ENCODE measurements at regions not wholly inside any gene's neighbourhood (a gene's known extent, or its start where the extent isn't known, plus 50 kb on each side); places are given as distances from the start of the nearest gene placed in this dataset.
"Not testable (repeated sequence)": the region's sequence is repeated elsewhere in the genome, so short reads cannot be mapped to it uniquely, and the experiment has no call there.

DNA sequence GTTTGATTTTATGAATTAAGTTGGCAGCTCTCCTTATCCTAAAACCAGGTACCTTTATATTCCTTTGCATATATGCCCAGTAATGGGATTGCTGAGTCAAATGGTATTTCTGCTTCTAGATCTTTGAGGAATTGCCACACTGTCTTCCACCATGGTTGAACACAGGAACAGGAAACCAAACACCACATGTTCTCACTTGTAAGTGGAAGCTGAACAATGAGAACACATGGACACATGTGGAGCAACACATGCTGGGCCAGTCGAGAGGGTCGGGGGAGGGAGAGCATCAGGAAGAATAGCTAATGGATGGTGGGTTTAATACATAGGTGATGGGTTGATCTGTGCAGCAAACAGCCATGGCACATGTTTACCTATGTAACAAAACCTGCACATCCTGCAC, 214.6 kb downstream of the BLID start:
- H3K4me2 ChIP-seq; H3K36me3 ChIP-seq (replicated peaks in 1 of 2; ENCODE audit: control insufficient read depth in 1 of 2, insufficient read depth in 2 of 2, low read length in 1 of 2); H3K4me3 ChIP-seq (ENCODE audit: low read depth in 2 of 2, low read length in 1 of 2); H3K27ac ChIP-seq (ENCODE audit: low read depth in 2 of 2, low read length in 1 of 2); H3K79me2 ChIP-seq (ENCODE audit: insufficient read depth); H3K9ac ChIP-seq; H2AFZ ChIP-seq (ENCODE audit: low read depth); POLR2A ChIA-PET; H3K27me3 ChIP-seq (ENCODE audit: insufficient read depth); H3K9me3 ChIP-seq; H4K20me1 ChIP-seq (ENCODE audit: insufficient read depth); H3K4me1 ChIP-seq (ENCODE audit: control insufficient read depth in 1 of 2, insufficient read depth in 2 of 2, low read depth in 1 of 2, low read length in 1 of 2); H3F3A ChIP-seq (replicated peaks; ENCODE audit: insufficient read depth); H3K9me2 ChIP-seq; DNase-seq: not testable (repeated sequence)
- WGBS (ENCODE audit: low lambda C conversion rate) = 51% methylated on average over 2 of the region's 2 CpGs
- CTCF ChIA-PET = interaction anchor here (1.5 to 1.6 kb wide), 2 partner anchors 12 to 15 kb away, joined by 3 to 6 read pairs; no protein-coding TSS in a partner anchor

DNA sequence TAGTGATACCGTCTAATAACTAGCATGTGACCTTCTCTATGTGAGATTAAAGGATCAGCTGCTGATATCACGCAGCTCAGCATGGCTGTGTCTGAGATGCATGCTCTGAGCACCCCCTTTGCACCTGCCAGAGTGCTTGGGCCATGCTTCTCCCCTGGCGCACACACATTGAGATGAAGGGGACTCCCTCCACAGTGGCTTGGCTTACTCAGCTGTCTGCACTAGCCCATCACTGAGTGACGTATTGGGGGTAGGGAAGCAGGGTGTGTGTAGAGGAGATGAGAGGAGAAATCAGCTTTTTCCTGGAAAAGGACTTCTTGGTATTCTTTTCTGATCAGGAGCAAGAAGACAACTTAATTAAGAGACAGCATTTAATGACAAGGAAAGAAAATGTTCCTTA, 216.5 kb downstream of the BLID start:
- no peaks in the 10 kb centered on the region for H3K27me3 ChIP-seq (ENCODE audit: insufficient read depth)
- H3K27ac ChIP-seq (ENCODE audit: low read depth in 2 of 2, low read length in 1 of 2) = no peak overlapping the region
- H3F3A ChIP-seq (replicated peaks; ENCODE audit: insufficient read depth) = no peaks in the 10 kb centered on the region
- no peak overlapping the region for H3K9ac ChIP-seq
- no peak overlapping the region for H3K4me2 ChIP-seq
- peaks cover 0 to 18% of the 10 kb centered on the region in 2 experiments; a peak in 1 of 4 replicates for H3K4me1 ChIP-seq (ENCODE audit: control insufficient read depth in 1 of 2, insufficient read depth in 2 of 2, low read depth in 1 of 2, low read length in 1 of 2)
- H2AFZ ChIP-seq (ENCODE audit: low read depth) = no peak overlapping the region
- ChIA-PET POLR2A (no interaction called here), CTCF (interaction anchor here (1.2 kb wide), 1 partner anchor 17 kb away, joined by 3 read pairs; no protein-coding TSS in a partner anchor)
- WGBS (ENCODE audit: low lambda C conversion rate) = 76% methylated on average over 4 of the region's 4 CpGs
- no peaks in the 10 kb centered on the region for H3K9me3 ChIP-seq
- no peaks in the 10 kb centered on the region for H3K79me2 ChIP-seq (ENCODE audit: insufficient read depth)
- H3K4me3 ChIP-seq (ENCODE audit: low read depth in 2 of 2, low read length in 1 of 2) = no peak overlapping the region
- no peaks in the 10 kb centered on the region for H3K36me3 ChIP-seq (replicated peaks in 1 of 2; ENCODE audit: control insufficient read depth in 1 of 2, insufficient read depth in 2 of 2, low read length in 1 of 2)
- H4K20me1 ChIP-seq (ENCODE audit: insufficient read depth) = no peaks in the 10 kb centered on the region
- no peak for TF ChIP-seq TCF12 (IDR thresholded peaks at IDR 0.05)
- TF ChIP-seq EP300 (IDR thresholded peaks at IDR 0.05; ENCODE audit: borderline replicate concordance in 1 of 2, low read depth in 1 of 2, low read length in 1 of 2) = no peak
- TF ChIP-seq, protein P1, sequence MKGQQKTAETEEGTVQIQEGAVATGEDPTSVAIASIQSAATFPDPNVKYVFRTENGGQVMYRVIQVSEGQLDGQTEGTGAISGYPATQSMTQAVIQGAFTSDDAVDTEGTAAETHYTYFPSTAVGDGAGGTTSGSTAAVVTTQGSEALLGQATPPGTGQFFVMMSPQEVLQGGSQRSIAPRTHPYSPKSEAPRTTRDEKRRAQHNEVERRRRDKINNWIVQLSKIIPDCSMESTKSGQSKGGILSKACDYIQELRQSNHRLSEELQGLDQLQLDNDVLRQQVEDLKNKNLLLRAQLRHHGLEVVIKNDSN (IDR thresholded peaks at IDR 0.05; ENCODE audit: borderline replicate concordance, low read depth) = no peak
- TF ChIP-seq, protein P2, sequence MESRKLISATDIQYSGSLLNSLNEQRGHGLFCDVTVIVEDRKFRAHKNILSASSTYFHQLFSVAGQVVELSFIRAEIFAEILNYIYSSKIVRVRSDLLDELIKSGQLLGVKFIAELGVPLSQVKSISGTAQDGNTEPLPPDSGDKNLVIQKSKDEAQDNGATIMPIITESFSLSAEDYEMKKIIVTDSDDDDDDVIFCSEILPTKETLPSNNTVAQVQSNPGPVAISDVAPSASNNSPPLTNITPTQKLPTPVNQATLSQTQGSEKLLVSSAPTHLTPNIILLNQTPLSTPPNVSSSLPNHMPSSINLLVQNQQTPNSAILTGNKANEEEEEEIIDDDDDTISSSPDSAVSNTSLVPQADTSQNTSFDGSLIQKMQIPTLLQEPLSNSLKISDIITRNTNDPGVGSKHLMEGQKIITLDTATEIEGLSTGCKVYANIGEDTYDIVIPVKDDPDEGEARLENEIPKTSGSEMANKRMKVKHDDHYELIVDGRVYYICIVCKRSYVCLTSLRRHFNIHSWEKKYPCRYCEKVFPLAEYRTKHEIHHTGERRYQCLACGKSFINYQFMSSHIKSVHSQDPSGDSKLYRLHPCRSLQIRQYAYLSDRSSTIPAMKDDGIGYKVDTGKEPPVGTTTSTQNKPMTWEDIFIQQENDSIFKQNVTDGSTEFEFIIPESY (IDR thresholded peaks at IDR 0.05; ENCODE audit: borderline replicate concordance, low read depth) = no peak
- no peak for TF ChIP-seq RXRA (IDR thresholded peaks at IDR 0.05; ENCODE audit: borderline replicate concordance, low read depth)
- TF ChIP-seq, protein P3, sequence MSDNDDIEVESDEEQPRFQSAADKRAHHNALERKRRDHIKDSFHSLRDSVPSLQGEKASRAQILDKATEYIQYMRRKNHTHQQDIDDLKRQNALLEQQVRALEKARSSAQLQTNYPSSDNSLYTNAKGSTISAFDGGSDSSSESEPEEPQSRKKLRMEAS (IDR thresholded peaks at IDR 0.05; ENCODE audit: low read depth) = no peak
- TF ChIP-seq, protein P4, sequence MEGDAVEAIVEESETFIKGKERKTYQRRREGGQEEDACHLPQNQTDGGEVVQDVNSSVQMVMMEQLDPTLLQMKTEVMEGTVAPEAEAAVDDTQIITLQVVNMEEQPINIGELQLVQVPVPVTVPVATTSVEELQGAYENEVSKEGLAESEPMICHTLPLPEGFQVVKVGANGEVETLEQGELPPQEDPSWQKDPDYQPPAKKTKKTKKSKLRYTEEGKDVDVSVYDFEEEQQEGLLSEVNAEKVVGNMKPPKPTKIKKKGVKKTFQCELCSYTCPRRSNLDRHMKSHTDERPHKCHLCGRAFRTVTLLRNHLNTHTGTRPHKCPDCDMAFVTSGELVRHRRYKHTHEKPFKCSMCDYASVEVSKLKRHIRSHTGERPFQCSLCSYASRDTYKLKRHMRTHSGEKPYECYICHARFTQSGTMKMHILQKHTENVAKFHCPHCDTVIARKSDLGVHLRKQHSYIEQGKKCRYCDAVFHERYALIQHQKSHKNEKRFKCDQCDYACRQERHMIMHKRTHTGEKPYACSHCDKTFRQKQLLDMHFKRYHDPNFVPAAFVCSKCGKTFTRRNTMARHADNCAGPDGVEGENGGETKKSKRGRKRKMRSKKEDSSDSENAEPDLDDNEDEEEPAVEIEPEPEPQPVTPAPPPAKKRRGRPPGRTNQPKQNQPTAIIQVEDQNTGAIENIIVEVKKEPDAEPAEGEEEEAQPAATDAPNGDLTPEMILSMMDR (IDR thresholded peaks at IDR 0.05) = no peak
- TF ChIP-seq FOSL2 (IDR thresholded peaks at IDR 0.05; ENCODE audit: borderline replicate concordance, low read depth) = no peak
- no peak for TF ChIP-seq ELF1 (IDR thresholded peaks at IDR 0.05)
- TF ChIP-seq FOXJ3 (CRISPR knock-in tag; IDR thresholded peaks at IDR 0.05) = no peak
- no peak for TF ChIP-seq SIN3A (IDR thresholded peaks at IDR 0.05; ENCODE audit: borderline replicate concordance, low read depth, low read length)
- no peak for TF ChIP-seq RCOR1 (IDR thresholded peaks at IDR 0.05; ENCODE audit: low read length)
- H3K9me2 ChIP-seq = no peaks in the 10 kb centered on the region
- DNase-seq = no peak
